HEK293 (cell line): ENCODE measurements at regions not wholly inside any gene's neighbourhood (a gene's known extent, or its start where the extent isn't known, plus 50 kb on each side); places are given as distances from the start of the nearest gene placed in this dataset.

Source experiments
- CTCF ChIA-PET: fragments of 350-600 bp; formaldehyde crosslinking; extraction: SDS; loops from one replicate; lab custom pipeline; 2021; ENCODE audit warnings: antibody characterized with exemption; lab: Yijun Ruan, JAX
- POLR2A ChIA-PET: fragments of 300-600 bp; formaldehyde crosslinking; extraction: SDS; loops from one replicate; lab custom pipeline; 2020; ENCODE audit warnings: antibody characterized with exemption, inconsistent platforms; lab: Yijun Ruan, JAX
- H3K27ac ChIP-seq: fragments of 200-500 bp; sonication (Bioruptor generic); 2 replicates; pipeline ENCODE4 v1.5.1; 2014; ENCODE audit warnings: low read depth, low read length, control low read depth, inconsistent platforms; ENCODE audit errors: extremely low read depth
- H3K36me3 ChIP-seq, 2 experiments: fragments of 200-500 bp in 1 of 2; sonication (Bioruptor generic) in 1 of 2; 1 replicate in 1 of 2; 2 replicates in 1 of 2; pipeline ENCODE4 v1.5.1; 2014 to 2017; ENCODE audit warnings: inconsistent platforms in 2 of 2, low read length in 2 of 2; ENCODE audit not compliant: control insufficient read depth in 2 of 2, insufficient read depth in 1 of 2
- H3K4me1 ChIP-seq: fragments of 200-500 bp; sonication (Bioruptor generic); 2 replicates; pipeline ENCODE4 v1.5.1; 2014; ENCODE audit warnings: mild to moderate bottlenecking, low read length, inconsistent platforms; ENCODE audit not compliant: control insufficient read depth, insufficient read depth
- H3K4me3 ChIP-seq: 2 replicates; pipeline ENCODE4 v1.5.1; 2011; ENCODE audit warnings: low read depth, mild to moderate bottlenecking, control low read depth, low read length, moderate library complexity
- H3K9me3 ChIP-seq: fragments of 200-500 bp; sonication (Bioruptor generic); 2 replicates; pipeline ENCODE4 v1.5.1; 2014; ENCODE audit warnings: low read depth, low read length, inconsistent platforms; ENCODE audit not compliant: control insufficient read depth, insufficient read depth
- GLIS1 ChIP-seq: fragments of 450-650 bp; formaldehyde crosslinking; IDR thresholded peaks from 2 replicates; pipeline ENCODE4 v1.5.1; 2016; ENCODE audit warnings: missing biosample characterization, missing genetic modification characterization
- KLF7 ChIP-seq: fragments of 450-650 bp; formaldehyde crosslinking; IDR thresholded peaks from 2 replicates; pipeline ENCODE4 v1.5.1; 2016; ENCODE audit warnings: missing biosample characterization, missing genetic modification characterization, borderline replicate concordance
- KLF9 ChIP-seq: fragments of 450-650 bp; formaldehyde crosslinking; IDR thresholded peaks from 2 replicates; pipeline ENCODE4 v1.5.1; 2016; ENCODE audit warnings: missing biosample characterization, missing genetic modification characterization, low read depth
- RBAK ChIP-seq: fragments of 450-650 bp; formaldehyde crosslinking; IDR thresholded peaks from 2 replicates; pipeline ENCODE4 v1.5.1; 2016; ENCODE audit warnings: missing biosample characterization, missing genetic modification characterization
- SCRT2 ChIP-seq: fragments of 450-650 bp; formaldehyde crosslinking; IDR thresholded peaks from 2 replicates; pipeline ENCODE4 v1.5.1; 2016; ENCODE audit warnings: missing biosample characterization, missing genetic modification characterization
- TCF7L2 ChIP-seq: IDR thresholded peaks from 2 replicates; pipeline ENCODE4 v1.6.1; 2011; ENCODE audit warnings: low read depth, mild to moderate bottlenecking, inconsistent platforms, low read length, moderate library complexity, borderline replicate concordance
- ZBTB20 ChIP-seq: fragments of 450-650 bp; formaldehyde crosslinking; IDR thresholded peaks from 2 replicates; pipeline ENCODE4 v1.5.1; 2016; ENCODE audit warnings: missing biosample characterization, missing genetic modification characterization
- ZNF239 ChIP-seq: fragments of 450-650 bp; formaldehyde crosslinking; IDR thresholded peaks from 2 replicates; pipeline ENCODE4 v1.5.1; 2016; ENCODE audit warnings: missing biosample characterization, missing genetic modification characterization
- ZNF302 ChIP-seq: fragments of 450-650 bp; formaldehyde crosslinking; IDR thresholded peaks from 2 replicates; pipeline ENCODE4 v1.5.1; 2016; ENCODE audit warnings: missing biosample characterization, missing genetic modification characterization, low read depth
- ZNF350 ChIP-seq: fragments of 450-650 bp; formaldehyde crosslinking; IDR thresholded peaks from 2 replicates; pipeline ENCODE4 v1.5.0; 2017; ENCODE audit warnings: missing biosample characterization, mild to moderate bottlenecking, missing genetic modification characterization
- ZNF529 ChIP-seq: fragments of 450-650 bp; formaldehyde crosslinking; IDR thresholded peaks from 2 replicates; pipeline ENCODE4 v1.5.1; 2017; ENCODE audit warnings: missing genetic modification characterization, missing biosample characterization; ENCODE audit not compliant: insufficient replicate concordance
- ZNF600 ChIP-seq: fragments of 450-650 bp; formaldehyde crosslinking; IDR thresholded peaks from 2 replicates; pipeline ENCODE4 v1.5.1; 2016; ENCODE audit warnings: missing biosample characterization, missing genetic modification characterization
- ZNF626 ChIP-seq: fragments of 450-650 bp; sonication (Bioruptor Pico); formaldehyde crosslinking; IDR thresholded peaks from 2 replicates; pipeline ENCODE4 v1.5.1; 2018; ENCODE audit warnings: missing biosample characterization, missing genetic modification characterization, inconsistent platforms
- ZNF776 ChIP-seq: fragments of 450-650 bp; formaldehyde crosslinking; IDR thresholded peaks from 2 replicates; pipeline ENCODE4 v1.5.0; 2017; ENCODE audit warnings: missing biosample characterization, missing genetic modification characterization, borderline replicate concordance
- TF ChIP-seq, protein P1 (sequence below): fragments of 450-650 bp; formaldehyde crosslinking; IDR thresholded peaks from 2 replicates; pipeline ENCODE4 v1.5.1; 2016; ENCODE audit warnings: missing biosample characterization, missing genetic modification characterization
- TF ChIP-seq, protein P2 (sequence below): fragments of 450-650 bp; formaldehyde crosslinking; IDR thresholded peaks from 2 replicates; pipeline ENCODE4 v1.5.1; 2016; ENCODE audit warnings: missing biosample characterization, missing genetic modification characterization
- TF ChIP-seq, protein P3 (sequence below): fragments of 450-650 bp; formaldehyde crosslinking; IDR thresholded peaks from 2 replicates; pipeline ENCODE4 v1.5.0; 2017; ENCODE audit warnings: missing biosample characterization, missing genetic modification characterization, borderline replicate concordance
- TF ChIP-seq, protein P4 (sequence below): fragments of 450-650 bp; formaldehyde crosslinking; IDR thresholded peaks from 2 replicates; pipeline ENCODE4 v1.5.1; 2016; ENCODE audit warnings: missing biosample characterization, missing genetic modification characterization, low read depth

DNA sequence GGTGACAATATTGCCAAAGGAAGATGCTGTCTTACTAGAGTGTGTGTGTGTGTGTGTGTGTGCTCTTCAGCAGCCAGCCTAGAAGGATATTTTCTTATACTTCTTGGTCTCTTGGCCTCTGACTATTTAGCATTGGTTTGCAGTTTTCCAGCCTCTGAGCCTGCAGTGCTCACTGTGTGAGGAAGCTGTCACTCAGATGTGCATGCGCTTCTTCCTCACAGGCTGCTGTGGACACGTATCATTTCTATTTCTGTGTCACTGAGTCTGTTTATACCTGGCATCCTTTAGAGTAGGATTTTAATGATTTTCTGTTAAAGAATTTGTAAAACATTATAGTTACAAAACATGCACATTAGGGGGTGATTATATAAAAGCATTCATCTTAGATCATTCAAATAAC is 83.3 kb downstream of the ALDH8A1 start:
- no peaks in the 10 kb centered on the region for H3K36me3 ChIP-seq
- TF ChIP-seq ZNF600 (no peak), ZNF529 (tag by site-specific recombination) (no peak), RBAK (tag by site-specific recombination) (no peak), ZNF776 (tag by site-specific recombination) (no peak), KLF9 (tag by site-specific recombination) (no peak), ZNF350 (tag by site-specific recombination) (no peak), GLIS1 (tag by site-specific recombination) (no peak), ZBTB20 (no peak), TCF7L2 (no peak), SCRT2 (tag by site-specific recombination) (no peak), ZNF239 (tag by site-specific recombination) (no peak)
- TF ChIP-seq, protein P1, sequence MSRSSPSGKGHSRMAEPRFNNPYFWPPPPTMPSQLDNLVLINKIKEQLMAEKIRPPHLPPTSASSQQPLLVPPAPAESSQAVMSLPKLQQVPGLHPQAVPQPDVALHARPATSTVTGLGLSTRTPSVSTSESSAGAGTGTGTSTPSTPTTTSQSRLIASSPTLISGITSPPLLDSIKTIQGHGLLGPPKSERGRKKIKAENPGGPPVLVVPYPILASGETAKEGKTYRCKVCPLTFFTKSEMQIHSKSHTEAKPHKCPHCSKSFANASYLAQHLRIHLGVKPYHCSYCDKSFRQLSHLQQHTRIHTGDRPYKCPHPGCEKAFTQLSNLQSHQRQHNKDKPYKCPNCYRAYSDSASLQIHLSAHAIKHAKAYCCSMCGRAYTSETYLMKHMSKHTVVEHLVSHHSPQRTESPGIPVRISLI (tag by site-specific recombination), result no peak
- TF ChIP-seq, protein P2, sequence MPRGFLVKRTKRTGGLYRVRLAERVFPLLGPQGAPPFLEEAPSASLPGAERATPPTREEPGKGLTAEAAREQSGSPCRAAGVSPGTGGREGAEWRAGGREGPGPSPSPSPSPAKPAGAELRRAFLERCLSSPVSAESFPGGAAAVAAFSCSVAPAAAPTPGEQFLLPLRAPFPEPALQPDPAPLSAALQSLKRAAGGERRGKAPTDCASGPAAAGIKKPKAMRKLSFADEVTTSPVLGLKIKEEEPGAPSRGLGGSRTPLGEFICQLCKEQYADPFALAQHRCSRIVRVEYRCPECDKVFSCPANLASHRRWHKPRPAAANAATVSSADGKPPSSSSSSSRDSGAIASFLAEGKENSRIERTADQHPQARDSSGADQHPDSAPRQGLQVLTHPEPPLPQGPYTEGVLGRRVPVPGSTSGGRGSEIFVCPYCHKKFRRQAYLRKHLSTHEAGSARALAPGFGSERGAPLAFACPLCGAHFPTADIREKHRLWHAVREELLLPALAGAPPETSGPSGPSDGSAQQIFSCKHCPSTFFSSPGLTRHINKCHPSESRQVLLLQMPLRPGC (tag by site-specific recombination), result no peak
- TF ChIP-seq, all 188 proteins: peak for 0
- H3K4me1 ChIP-seq, result no peaks in the 10 kb centered on the region
- ChIA-PET CTCF (interaction anchor here (0.6 kb wide), 1 partner anchor 74 kb away, joined by 3 read pairs; no protein-coding TSS in a partner anchor), POLR2A (no interaction called here)
- no peaks in the 10 kb centered on the region for H3K9me3 ChIP-seq
- H3K27ac ChIP-seq, result no peak overlapping the region
- H3K4me3 ChIP-seq, result no peak overlapping the region

DNA sequence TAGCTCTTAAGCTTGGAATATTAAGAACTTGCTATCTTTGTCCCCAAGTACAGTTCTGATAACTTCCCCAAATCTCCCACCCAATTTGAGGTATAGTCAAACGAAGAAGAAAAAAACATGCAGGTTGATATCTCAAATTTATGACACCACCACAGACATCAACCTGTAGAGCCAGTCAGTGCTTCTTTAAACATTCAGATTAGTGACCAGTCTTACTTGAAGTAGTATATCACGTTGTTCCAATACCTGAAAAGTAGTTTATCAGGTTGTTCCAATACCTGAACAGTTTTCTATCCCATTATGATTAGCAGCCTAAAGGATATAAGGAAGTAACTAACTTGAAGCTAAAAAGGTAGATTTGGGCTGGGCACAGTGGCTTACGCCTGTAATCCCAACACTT is 85.3 kb downstream of the ALDH8A1 start:
- no peak overlapping the region for H3K27ac ChIP-seq
- no peaks in the 10 kb centered on the region for H3K9me3 ChIP-seq
- TF ChIP-seq, protein P3, sequence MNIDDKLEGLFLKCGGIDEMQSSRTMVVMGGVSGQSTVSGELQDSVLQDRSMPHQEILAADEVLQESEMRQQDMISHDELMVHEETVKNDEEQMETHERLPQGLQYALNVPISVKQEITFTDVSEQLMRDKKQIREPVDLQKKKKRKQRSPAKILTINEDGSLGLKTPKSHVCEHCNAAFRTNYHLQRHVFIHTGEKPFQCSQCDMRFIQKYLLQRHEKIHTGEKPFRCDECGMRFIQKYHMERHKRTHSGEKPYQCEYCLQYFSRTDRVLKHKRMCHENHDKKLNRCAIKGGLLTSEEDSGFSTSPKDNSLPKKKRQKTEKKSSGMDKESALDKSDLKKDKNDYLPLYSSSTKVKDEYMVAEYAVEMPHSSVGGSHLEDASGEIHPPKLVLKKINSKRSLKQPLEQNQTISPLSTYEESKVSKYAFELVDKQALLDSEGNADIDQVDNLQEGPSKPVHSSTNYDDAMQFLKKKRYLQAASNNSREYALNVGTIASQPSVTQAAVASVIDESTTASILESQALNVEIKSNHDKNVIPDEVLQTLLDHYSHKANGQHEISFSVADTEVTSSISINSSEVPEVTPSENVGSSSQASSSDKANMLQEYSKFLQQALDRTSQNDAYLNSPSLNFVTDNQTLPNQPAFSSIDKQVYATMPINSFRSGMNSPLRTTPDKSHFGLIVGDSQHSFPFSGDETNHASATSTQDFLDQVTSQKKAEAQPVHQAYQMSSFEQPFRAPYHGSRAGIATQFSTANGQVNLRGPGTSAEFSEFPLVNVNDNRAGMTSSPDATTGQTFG (tag by site-specific recombination), result no peak
- TF ChIP-seq ZNF626 (tag by site-specific recombination), result no peak
- TF ChIP-seq, protein P4, sequence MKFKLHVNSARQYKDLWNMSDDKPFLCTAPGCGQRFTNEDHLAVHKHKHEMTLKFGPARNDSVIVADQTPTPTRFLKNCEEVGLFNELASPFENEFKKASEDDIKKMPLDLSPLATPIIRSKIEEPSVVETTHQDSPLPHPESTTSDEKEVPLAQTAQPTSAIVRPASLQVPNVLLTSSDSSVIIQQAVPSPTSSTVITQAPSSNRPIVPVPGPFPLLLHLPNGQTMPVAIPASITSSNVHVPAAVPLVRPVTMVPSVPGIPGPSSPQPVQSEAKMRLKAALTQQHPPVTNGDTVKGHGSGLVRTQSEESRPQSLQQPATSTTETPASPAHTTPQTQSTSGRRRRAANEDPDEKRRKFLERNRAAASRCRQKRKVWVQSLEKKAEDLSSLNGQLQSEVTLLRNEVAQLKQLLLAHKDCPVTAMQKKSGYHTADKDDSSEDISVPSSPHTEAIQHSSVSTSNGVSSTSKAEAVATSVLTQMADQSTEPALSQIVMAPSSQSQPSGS (tag by site-specific recombination), result no peak
- TF ChIP-seq ZNF302 (tag by site-specific recombination), result no peak
- TF ChIP-seq KLF7 (tag by site-specific recombination), result no peak
- TF ChIP-seq ZNF239 (tag by site-specific recombination), result no peak
- peak; percentile 55; the same call in 1 of the 2 replicates for TF ChIP-seq SCRT2 (tag by site-specific recombination)
- TF ChIP-seq GLIS1 (tag by site-specific recombination), result no peak
- CTCF ChIA-PET, result interaction anchor here (0.5 to 1.9 kb wide), 5 partner anchors 16 to 741 kb away, joined by 4 to 9 read pairs (median 5); no protein-coding TSS in a partner anchor
- no peaks in the 10 kb centered on the region for H3K4me1 ChIP-seq
- no peak overlapping the region for H3K4me3 ChIP-seq
- no peaks in the 10 kb centered on the region for H3K36me3 ChIP-seq
- POLR2A ChIA-PET, result no interaction called here
